H1 (cell line): ENCODE measurements at regions not wholly inside any gene's neighbourhood (a gene's known extent, or its start where the extent isn't known, plus 50 kb on each side); places are given as distances from the start of the nearest gene placed in this dataset.

ENCODE experiments used
- HDAC2 ChIP-seq, 2 experiments: fragments of 300-600 bp in 1 of 2; sonication (generic) in 1 of 2; IDR thresholded peaks; 2 replicates each; pipeline ENCODE4 v1.6.1; 2011 to 2012; ENCODE audit warnings: low read depth in 2 of 2, low read length in 2 of 2, mild to moderate bottlenecking in 2 of 2, moderate library complexity in 2 of 2, borderline replicate concordance in 1 of 2, inconsistent platforms in 1 of 2
- HDAC6 ChIP-seq: IDR thresholded peaks from one replicate; pipeline ENCODE4 v1.7.1; 2012; ENCODE audit warnings: low read depth, mild to moderate bottlenecking, inconsistent platforms, low read length, moderate library complexity
- KDM1A ChIP-seq: fragments of 200-600, 300-600 bp; sonication (generic); IDR thresholded peaks from 2 replicates; pipeline ENCODE4 v1.7.1; 2016; ENCODE audit warnings: mild to moderate bottlenecking, low read length, borderline replicate concordance
- MAFK ChIP-seq: IDR thresholded peaks from 2 replicates; pipeline ENCODE4 v1.6.1; 2012; ENCODE audit warnings: low read depth, mild to moderate bottlenecking, improper control_type of control experiment, low read length
- POLR2A ChIP-seq, 2 experiments: IDR thresholded peaks; 1 replicate in 1 of 2; 2 replicates in 1 of 2; pipeline ENCODE4 v1.6.1; 2011; ENCODE audit warnings: low read depth in 2 of 2, low read length in 2 of 2, mild to moderate bottlenecking in 2 of 2; ENCODE audit errors: control extremely low read depth in 1 of 2
- RFX5 ChIP-seq: IDR thresholded peaks from 2 replicates; pipeline ENCODE4 v1.6.1; 2011; ENCODE audit warnings: low read depth, low read length, improper control_type of control experiment, borderline replicate concordance
- TAF7 ChIP-seq: optimal IDR thresholded peaks from 2 replicates; pipeline ENCODE3; 2011; ENCODE audit warnings: low read depth, mild to moderate bottlenecking, inconsistent platforms, low read length, moderate library complexity, borderline replicate concordance
- TF ChIP-seq, protein P1 (sequence below): fragments of 300-600 bp; sonication (generic); IDR thresholded peaks from 2 replicates; pipeline ENCODE4 v1.7.1; 2012; ENCODE audit warnings: low read length, moderate library complexity, mild to moderate bottlenecking, inconsistent platforms; ENCODE audit not compliant: insufficient replicate concordance

DNA sequence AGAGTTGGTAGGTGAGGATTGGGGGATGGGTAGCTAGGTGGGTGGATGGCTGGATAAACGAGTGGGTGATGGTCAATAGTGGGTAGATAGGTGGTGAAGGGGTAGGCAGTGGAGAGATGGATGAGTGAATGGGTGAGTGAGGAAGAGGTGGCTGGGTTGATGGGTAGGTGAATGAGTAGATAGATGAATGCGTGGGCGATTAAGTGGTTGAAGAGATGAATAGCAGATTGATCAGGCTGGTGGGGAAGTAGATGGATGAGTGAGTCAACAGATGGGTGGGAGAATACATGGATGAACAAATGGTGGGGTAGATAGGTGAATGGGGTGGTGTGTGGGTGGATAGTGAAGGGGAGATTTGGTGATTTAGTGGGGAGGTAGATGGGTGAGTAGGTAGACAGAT, 51.1 kb downstream of the SYNE3 start (continued):
- TF ChIP-seq, protein P1, sequence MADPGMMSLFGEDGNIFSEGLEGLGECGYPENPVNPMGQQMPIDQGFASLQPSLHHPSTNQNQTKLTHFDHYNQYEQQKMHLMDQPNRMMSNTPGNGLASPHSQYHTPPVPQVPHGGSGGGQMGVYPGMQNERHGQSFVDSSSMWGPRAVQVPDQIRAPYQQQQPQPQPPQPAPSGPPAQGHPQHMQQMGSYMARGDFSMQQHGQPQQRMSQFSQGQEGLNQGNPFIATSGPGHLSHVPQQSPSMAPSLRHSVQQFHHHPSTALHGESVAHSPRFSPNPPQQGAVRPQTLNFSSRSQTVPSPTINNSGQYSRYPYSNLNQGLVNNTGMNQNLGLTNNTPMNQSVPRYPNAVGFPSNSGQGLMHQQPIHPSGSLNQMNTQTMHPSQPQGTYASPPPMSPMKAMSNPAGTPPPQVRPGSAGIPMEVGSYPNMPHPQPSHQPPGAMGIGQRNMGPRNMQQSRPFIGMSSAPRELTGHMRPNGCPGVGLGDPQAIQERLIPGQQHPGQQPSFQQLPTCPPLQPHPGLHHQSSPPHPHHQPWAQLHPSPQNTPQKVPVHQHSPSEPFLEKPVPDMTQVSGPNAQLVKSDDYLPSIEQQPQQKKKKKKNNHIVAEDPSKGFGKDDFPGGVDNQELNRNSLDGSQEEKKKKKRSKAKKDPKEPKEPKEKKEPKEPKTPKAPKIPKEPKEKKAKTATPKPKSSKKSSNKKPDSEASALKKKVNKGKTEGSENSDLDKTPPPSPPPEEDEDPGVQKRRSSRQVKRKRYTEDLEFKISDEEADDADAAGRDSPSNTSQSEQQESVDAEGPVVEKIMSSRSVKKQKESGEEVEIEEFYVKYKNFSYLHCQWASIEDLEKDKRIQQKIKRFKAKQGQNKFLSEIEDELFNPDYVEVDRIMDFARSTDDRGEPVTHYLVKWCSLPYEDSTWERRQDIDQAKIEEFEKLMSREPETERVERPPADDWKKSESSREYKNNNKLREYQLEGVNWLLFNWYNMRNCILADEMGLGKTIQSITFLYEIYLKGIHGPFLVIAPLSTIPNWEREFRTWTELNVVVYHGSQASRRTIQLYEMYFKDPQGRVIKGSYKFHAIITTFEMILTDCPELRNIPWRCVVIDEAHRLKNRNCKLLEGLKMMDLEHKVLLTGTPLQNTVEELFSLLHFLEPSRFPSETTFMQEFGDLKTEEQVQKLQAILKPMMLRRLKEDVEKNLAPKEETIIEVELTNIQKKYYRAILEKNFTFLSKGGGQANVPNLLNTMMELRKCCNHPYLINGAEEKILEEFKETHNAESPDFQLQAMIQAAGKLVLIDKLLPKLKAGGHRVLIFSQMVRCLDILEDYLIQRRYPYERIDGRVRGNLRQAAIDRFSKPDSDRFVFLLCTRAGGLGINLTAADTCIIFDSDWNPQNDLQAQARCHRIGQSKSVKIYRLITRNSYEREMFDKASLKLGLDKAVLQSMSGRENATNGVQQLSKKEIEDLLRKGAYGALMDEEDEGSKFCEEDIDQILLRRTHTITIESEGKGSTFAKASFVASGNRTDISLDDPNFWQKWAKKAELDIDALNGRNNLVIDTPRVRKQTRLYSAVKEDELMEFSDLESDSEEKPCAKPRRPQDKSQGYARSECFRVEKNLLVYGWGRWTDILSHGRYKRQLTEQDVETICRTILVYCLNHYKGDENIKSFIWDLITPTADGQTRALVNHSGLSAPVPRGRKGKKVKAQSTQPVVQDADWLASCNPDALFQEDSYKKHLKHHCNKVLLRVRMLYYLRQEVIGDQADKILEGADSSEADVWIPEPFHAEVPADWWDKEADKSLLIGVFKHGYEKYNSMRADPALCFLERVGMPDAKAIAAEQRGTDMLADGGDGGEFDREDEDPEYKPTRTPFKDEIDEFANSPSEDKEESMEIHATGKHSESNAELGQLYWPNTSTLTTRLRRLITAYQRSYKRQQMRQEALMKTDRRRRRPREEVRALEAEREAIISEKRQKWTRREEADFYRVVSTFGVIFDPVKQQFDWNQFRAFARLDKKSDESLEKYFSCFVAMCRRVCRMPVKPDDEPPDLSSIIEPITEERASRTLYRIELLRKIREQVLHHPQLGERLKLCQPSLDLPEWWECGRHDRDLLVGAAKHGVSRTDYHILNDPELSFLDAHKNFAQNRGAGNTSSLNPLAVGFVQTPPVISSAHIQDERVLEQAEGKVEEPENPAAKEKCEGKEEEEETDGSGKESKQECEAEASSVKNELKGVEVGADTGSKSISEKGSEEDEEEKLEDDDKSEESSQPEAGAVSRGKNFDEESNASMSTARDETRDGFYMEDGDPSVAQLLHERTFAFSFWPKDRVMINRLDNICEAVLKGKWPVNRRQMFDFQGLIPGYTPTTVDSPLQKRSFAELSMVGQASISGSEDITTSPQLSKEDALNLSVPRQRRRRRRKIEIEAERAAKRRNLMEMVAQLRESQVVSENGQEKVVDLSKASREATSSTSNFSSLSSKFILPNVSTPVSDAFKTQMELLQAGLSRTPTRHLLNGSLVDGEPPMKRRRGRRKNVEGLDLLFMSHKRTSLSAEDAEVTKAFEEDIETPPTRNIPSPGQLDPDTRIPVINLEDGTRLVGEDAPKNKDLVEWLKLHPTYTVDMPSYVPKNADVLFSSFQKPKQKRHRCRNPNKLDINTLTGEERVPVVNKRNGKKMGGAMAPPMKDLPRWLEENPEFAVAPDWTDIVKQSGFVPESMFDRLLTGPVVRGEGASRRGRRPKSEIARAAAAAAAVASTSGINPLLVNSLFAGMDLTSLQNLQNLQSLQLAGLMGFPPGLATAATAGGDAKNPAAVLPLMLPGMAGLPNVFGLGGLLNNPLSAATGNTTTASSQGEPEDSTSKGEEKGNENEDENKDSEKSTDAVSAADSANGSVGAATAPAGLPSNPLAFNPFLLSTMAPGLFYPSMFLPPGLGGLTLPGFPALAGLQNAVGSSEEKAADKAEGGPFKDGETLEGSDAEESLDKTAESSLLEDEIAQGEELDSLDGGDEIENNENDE, result no peak
- TF ChIP-seq HDAC6 (no peak), TAF7 (no peak), RFX5 (no peak), KDM1A (no peak), POLR2A (IDR thresholded peaks at IDR 0.05; ENCODE audit: control extremely low read depth in 1 of 2, low read depth in 2 of 2, low read length in 2 of 2) (no peak), MAFK (no peak), HDAC2 (IDR thresholded peaks at IDR 0.05; ENCODE audit: borderline replicate concordance in 1 of 2, low read depth in 2 of 2, low read length in 2 of 2) (no peak)
